Activated CD4-positive, alpha-beta T cell treated with anti-CD3 and anti-CD28 coated beads, Interleukin-2, amount 50 U/mL, for 24 hours (primary cell): ENCODE measurements at regions not wholly inside any gene's neighbourhood (a gene's known extent, or its start where the extent isn't known, plus 50 kb on each side); places are given as distances from the start of the nearest gene placed in this dataset.

Experiments used
- DNase-seq, 2 donors: peaks; one replicate each; pipeline ENCODE4 v3.0.0-alpha.2; 2020; ENCODE audit warnings: low read depth in 1 of 2, low spot score in 1 of 2

GRCh38 chr1:93013145-93014065 lies 52.1 kb upstream of the DIPK1A start:
- no peak for DNase-seq

GRCh38 chr1:93014168-93014567 lies 52.9 kb upstream of the DIPK1A start:
- no peak for DNase-seq

- DNase-seq = no peak
These were observed 54.3 kb upstream of the DIPK1A start for GRCh38 chr1:93015590-93015989.

- no peak for DNase-seq
These were observed 54.9 kb upstream of the DIPK1A start for GRCh38 chr1:93016171-93016570.

GRCh38 chr1:93021539-93022134 lies 57.4 kb upstream of the MTF2 start:
- peak in 1 of 2 donors; percentile 18 for DNase-seq

GRCh38 chr1:93022580-93022979 lies 56.5 kb upstream of the MTF2 start:
- no peak for DNase-seq

- DNase-seq = no peak
These were observed 55.8 kb upstream of the MTF2 start for GRCh38 chr1:93023281-93023680.

- DNase-seq = no peak
These were observed 53.5 kb upstream of the MTF2 start for GRCh38 chr1:93025572-93025971.

GRCh38 chr1:93028542-93028941 lies 50.5 kb upstream of the MTF2 start:
- DNase-seq = no peak
